H54 (cell line): ENCODE measurements at regions not wholly inside any gene's neighbourhood (a gene's known extent, or its start where the extent isn't known, plus 50 kb on each side); places are given as distances from the start of the nearest gene placed in this dataset.

ENCODE experiments used
- DNase-seq: peaks from one replicate; pipeline ENCODE4 v3.0.0; 2011; ENCODE audit warnings: low spot score, mixed read lengths; ENCODE audit not compliant: insufficient read length
- FAIRE-seq: peaks from 3 replicates; lab custom pipeline; 2011; peaks lifted over from hg19 to GRCh38; lab: Jason Lieb, UNC
- POLR2A ChIP-seq: IDR thresholded peaks from 2 replicates; pipeline ENCODE4 v1.6.1; 2011; ENCODE audit warnings: low read depth, mild to moderate bottlenecking, low read length

- no peak for DNase-seq
- no peak for FAIRE-seq
- TF ChIP-seq POLR2A = no peak
Observed at GRCh38 chr3:86229775-86230094, 761.2 kb downstream of the VGLL3 start.

GRCh38 chr3:86229086-86229774, 761.7 kb downstream of the VGLL3 start:
- no peak for FAIRE-seq
- DNase-seq = no peak
- no peak for TF ChIP-seq POLR2A

- no peak for DNase-seq
- TF ChIP-seq POLR2A = no peak
- FAIRE-seq = no peak
Observed at GRCh38 chr3:86228101-86228500, 762.8 kb downstream of the VGLL3 start.

- TF ChIP-seq POLR2A = no peak
- FAIRE-seq = no peak
- DNase-seq = no peak
Observed at GRCh38 chr3:86225461-86225860, 765.5 kb downstream of the VGLL3 start.

GRCh38 chr3:86221601-86222000, 769.3 kb downstream of the VGLL3 start:
- no peak for DNase-seq
- FAIRE-seq = no peak
- no peak for TF ChIP-seq POLR2A

- no peak for FAIRE-seq
- DNase-seq = no peak
- no peak for TF ChIP-seq POLR2A
Observed at GRCh38 chr3:86208772-86209171, 782.2 kb downstream of the VGLL3 start.

GRCh38 chr3:86182606-86183005, 808.3 kb downstream of the VGLL3 start:
- no peak for FAIRE-seq
- TF ChIP-seq POLR2A = no peak

GRCh38 chr3:86180696-86181095, 810.3 kb downstream of the VGLL3 start:
- no peak for FAIRE-seq
- no peak for DNase-seq
- no peak for TF ChIP-seq POLR2A

More at GRCh38 chr3:86182606-86183005, 808.3 kb downstream of the VGLL3 start:
- no peak for DNase-seq

GRCh38 chr3:86178095-86178494, 812.9 kb downstream of the VGLL3 start:
- no peak for FAIRE-seq
- TF ChIP-seq POLR2A = no peak
- no peak for DNase-seq

GRCh38 chr3:86176445-86176784, 814.5 kb downstream of the VGLL3 start:
- DNase-seq (no peak), FAIRE-seq (no peak)
- TF ChIP-seq POLR2A = no peak

- FAIRE-seq (no peak), DNase-seq (no peak)
- TF ChIP-seq POLR2A = no peak
Observed at GRCh38 chr3:86175593-86176444, 815.1 kb downstream of the VGLL3 start.

GRCh38 chr3:86175051-86175536, 815.9 kb downstream of the VGLL3 start:
- no peak for TF ChIP-seq POLR2A
- no peak for FAIRE-seq
- DNase-seq = no peak

GRCh38 chr3:86173401-86173800, 817.5 kb downstream of the VGLL3 start:
- DNase-seq = no peak
- no peak for TF ChIP-seq POLR2A
- no peak for FAIRE-seq

- TF ChIP-seq POLR2A = no peak
- DNase-seq = no peak
- FAIRE-seq = no peak
Observed at GRCh38 chr3:86168512-86168911, 822.4 kb downstream of the VGLL3 start.
